HG03457 (cell line): ENCODE measurements at regions not wholly inside any gene's neighbourhood (a gene's known extent, or its start where the extent isn't known, plus 50 kb on each side); places are given as distances from the start of the nearest gene placed in this dataset.

ENCODE experiments used
- ATAC-seq: cut with Tn5 transposase; IDR thresholded peaks from one replicate; pipeline ENCODE4 v1.9.1; 2021; ENCODE audit warnings: moderate number of reproducible peaks; ENCODE audit not compliant: unreplicated experiment

- no peak for ATAC-seq
Observed at GRCh38 chr6:82629921-82630320, 266.3 kb downstream of the TPBG start.

- no peak for ATAC-seq
Observed at GRCh38 chr6:82641677-82642076, 278.1 kb downstream of the TPBG start.

GRCh38 chr6:82645536-82646230, 282.1 kb downstream of the TPBG start:
- ATAC-seq = no peak

GRCh38 chr6:82646231-82646615, 282.6 kb downstream of the TPBG start:
- no peak for ATAC-seq

- no peak for ATAC-seq
Observed at GRCh38 chr6:82651845-82652335, 288.3 kb downstream of the TPBG start.

- ATAC-seq = no peak
Observed at GRCh38 chr6:82679232-82679631, 315.6 kb downstream of the TPBG start.

- ATAC-seq = no peak
Observed at GRCh38 chr6:82680192-82680591, 316.6 kb downstream of the TPBG start.

- ATAC-seq = no peak
Observed at GRCh38 chr6:82681119-82681714, 317.6 kb downstream of the TPBG start.

GRCh38 chr6:82686719-82687118, 323.1 kb downstream of the TPBG start:
- ATAC-seq = no peak

GRCh38 chr6:82687855-82688254, 324.2 kb downstream of the TPBG start:
- ATAC-seq = no peak

- ATAC-seq = no peak
Observed at GRCh38 chr6:82690283-82690682, 326.7 kb downstream of the TPBG start.

GRCh38 chr6:82691997-82692396, 328.4 kb downstream of the TPBG start:
- ATAC-seq = no peak

GRCh38 chr6:82693094-82693493, 329.5 kb downstream of the TPBG start:
- no peak for ATAC-seq

GRCh38 chr6:82701341-82701740, 337.7 kb downstream of the TPBG start:
- ATAC-seq = no peak

GRCh38 chr6:82702574-82702973, 339.0 kb downstream of the TPBG start:
- no peak for ATAC-seq

GRCh38 chr6:82703230-82703629, 339.6 kb downstream of the TPBG start:
- no peak for ATAC-seq

- ATAC-seq = no peak
Observed at GRCh38 chr6:82704045-82704444, 340.4 kb downstream of the TPBG start.

GRCh38 chr6:82705579-82705978, 342.0 kb downstream of the TPBG start:
- no peak for ATAC-seq

- ATAC-seq = no peak
Observed at GRCh38 chr6:82711105-82711827, 347.6 kb downstream of the TPBG start.

GRCh38 chr6:82711971-82712370, 348.4 kb downstream of the TPBG start:
- no peak for ATAC-seq

GRCh38 chr6:82712389-82712788, 348.8 kb downstream of the TPBG start:
- no peak for ATAC-seq

- ATAC-seq = no peak
Observed at GRCh38 chr6:82712826-82713225, 349.2 kb downstream of the TPBG start.
